NCI-H1417 treated with DMSO at 0.1 percent for 48 hours (cell line): ENCODE measurements at regions not wholly inside any gene's neighbourhood (a gene's known extent, or its start where the extent isn't known, plus 50 kb on each side); places are given as distances from the start of the nearest gene placed in this dataset.
"Not testable (repeated sequence)": the region's sequence is repeated elsewhere in the genome, so short reads cannot be mapped to it uniquely, and the experiment has no call there.

Source experiments
- DNase-seq: peaks from one replicate; lab custom pipeline; 2025; lab: John Stamatoyannopoulos, UW

- no peak for DNase-seq
Observed at GRCh38 chr4:10898072-10898471, 213.5 kb upstream of the CLNK start.

GRCh38 chr4:10897076-10897475 is 212.5 kb upstream of the CLNK start:
- DNase-seq: no peak

- DNase-seq: no peak
Observed at GRCh38 chr4:10893395-10893794, 208.8 kb upstream of the CLNK start.

- no peak for DNase-seq
Observed at GRCh38 chr4:10891866-10892265, 207.3 kb upstream of the CLNK start.

- no peak for DNase-seq
Observed at GRCh38 chr4:10889819-10890218, 205.3 kb upstream of the CLNK start.

GRCh38 chr4:10879411-10880110 is 195.0 kb upstream of the CLNK start:
- no peak for DNase-seq

GRCh38 chr4:10878861-10879260 is 194.3 kb upstream of the CLNK start:
- no peak for DNase-seq

- DNase-seq: no peak
Observed at GRCh38 chr4:10877076-10877475, 192.5 kb upstream of the CLNK start.

GRCh38 chr4:10875144-10875799 is 190.7 kb upstream of the CLNK start:
- no peak for DNase-seq

GRCh38 chr4:10873809-10874208 is 189.2 kb upstream of the CLNK start:
- no peak for DNase-seq

- DNase-seq: no peak
Observed at GRCh38 chr4:10872833-10873517, 188.4 kb upstream of the CLNK start.

- DNase-seq: peak; percentile 7
Observed at GRCh38 chr4:10866666-10867065, 182.1 kb upstream of the CLNK start.

- DNase-seq: no peak
Observed at GRCh38 chr4:10861036-10861435, 176.5 kb upstream of the CLNK start.

- no peak for DNase-seq
Observed at GRCh38 chr4:10856271-10856782, 171.8 kb upstream of the CLNK start.

GRCh38 chr4:10853196-10853595 is 168.6 kb upstream of the CLNK start:
- no peak for DNase-seq

GRCh38 chr4:10841697-10842096 is 157.1 kb upstream of the CLNK start:
- no peak for DNase-seq

- no peak for DNase-seq
Observed at GRCh38 chr4:10837151-10837550, 152.6 kb upstream of the CLNK start.

- no peak for DNase-seq
Observed at GRCh38 chr4:10832806-10833628, 148.4 kb upstream of the CLNK start.

- DNase-seq: no peak
Observed at GRCh38 chr4:10831727-10832408, 147.3 kb upstream of the CLNK start.

GRCh38 chr4:10828918-10829538 is 144.5 kb upstream of the CLNK start:
- not testable (repeated sequence) for DNase-seq

- no peak for DNase-seq
Observed at GRCh38 chr4:10821826-10822225, 137.3 kb upstream of the CLNK start.
